ENCODE measurements at regions not wholly inside any gene's neighbourhood (a gene's known extent, or its start where the extent isn't known, plus 50 kb on each side); places are given as distances from the start of the nearest gene placed in this dataset.

GRCh38 chr22:47591709-47592108 is 829.3 kb downstream of the TBC1D22A start:
- Mint-ChIP-seq H3K27me3 (peaks cover 6% of the 10 kb centered on the region), H3K27ac (no peak overlapping the region), H3K4me1 (no peaks in the 10 kb centered on the region), H3K9me3 (ENCODE audit: insufficient read depth) (no peaks in the 10 kb centered on the region), H3K4me3 (no peak overlapping the region)
- H3K27ac ChIP-seq (ENCODE audit: low read length in 2 of 2): no peak overlapping the region
- no peak overlapping the region for H3K9ac ChIP-seq (ENCODE audit: low read length)
- WGBS (ENCODE audit: insufficient coverage): 71% methylated on average over 13 of the region's 16 CpGs
- H3K4me3 ChIP-seq (ENCODE audit: control extremely low read depth in 1 of 5, extremely low read depth in 1 of 5, insufficient read depth in 1 of 5, low read depth in 2 of 5, low read length in 4 of 5): no peak overlapping the region
- ChIA-PET POLR2A (no interaction called here), CTCF (no interaction called here)
- H3K9me3 ChIP-seq (ENCODE audit: control extremely low read depth in 1 of 3, control insufficient read depth in 2 of 3, insufficient read depth in 1 of 3, low read length in 2 of 3): peaks cover 0 to 18% (median 0%) of the 10 kb centered on the region in 3 donors
- no peaks in the 10 kb centered on the region for H3K27me3 ChIP-seq (replicated peaks in 1 of 4; ENCODE audit: control extremely low read depth in 1 of 4, control insufficient read depth in 3 of 4, insufficient read depth in 4 of 4, low read length in 3 of 4)
- H2AFZ ChIP-seq (ENCODE audit: insufficient read depth, low read depth, low read length, poor library complexity, severe bottlenecking): no peak overlapping the region
- H4K20me1 ChIP-seq (ENCODE audit: control insufficient read depth, insufficient read depth, low read length, poor library complexity, severe bottlenecking): no peaks in the 10 kb centered on the region
- no peak for TF ChIP-seq CTCF (IDR thresholded peaks at IDR 0.05)
- TF ChIP-seq EZH2 (IDR thresholded peaks at IDR 0.05; ENCODE audit: borderline replicate concordance, insufficient read depth, low read depth, low read length, poor library complexity, severe bottlenecking): no peak
- intact Hi-C loops (cut with micrococcal nuclease): no loop called here
- H3K4me1 ChIP-seq (ENCODE audit: control insufficient read depth in 2 of 2, insufficient read depth in 2 of 2, low read length in 2 of 2): no peaks in the 10 kb centered on the region
- DNase-seq (no peak), ATAC-seq (ENCODE audit: low read depth) (no peak)
- no peak overlapping the region for H3K4me2 ChIP-seq (replicated peaks; ENCODE audit: low read depth, low read length, poor library complexity, severe bottlenecking)
- no peaks in the 10 kb centered on the region for H3K36me3 ChIP-seq (replicated peaks in 1 of 2; ENCODE audit: control extremely low read depth in 1 of 2, control insufficient read depth in 1 of 2, extremely low read depth in 1 of 2, insufficient read depth in 2 of 2, low read length in 1 of 2)
- H3K79me2 ChIP-seq (ENCODE audit: control insufficient read depth, insufficient read depth, low read length): no peaks in the 10 kb centered on the region

GRCh38 chr22:47591016-47591415 is 828.6 kb downstream of the TBC1D22A start:
- H3K4me2 ChIP-seq (replicated peaks; ENCODE audit: low read depth, low read length, poor library complexity, severe bottlenecking): no peak overlapping the region
- POLR2A ChIA-PET: no interaction called here
- H4K20me1 ChIP-seq (ENCODE audit: control insufficient read depth, insufficient read depth, low read length, poor library complexity, severe bottlenecking): no peaks in the 10 kb centered on the region
- H2AFZ ChIP-seq (ENCODE audit: insufficient read depth, low read depth, low read length, poor library complexity, severe bottlenecking): no peak overlapping the region
- Mint-ChIP-seq H3K9me3 (ENCODE audit: insufficient read depth) (no peaks in the 10 kb centered on the region), H3K27me3 (peaks cover 6% of the 10 kb centered on the region), H3K27ac (no peak overlapping the region), H3K4me3 (no peak overlapping the region), H3K4me1 (no peaks in the 10 kb centered on the region)
- no peaks in the 10 kb centered on the region for H3K36me3 ChIP-seq (replicated peaks in 1 of 2; ENCODE audit: control extremely low read depth in 1 of 2, control insufficient read depth in 1 of 2, extremely low read depth in 1 of 2, insufficient read depth in 2 of 2, low read length in 1 of 2)
- H3K9ac ChIP-seq (ENCODE audit: low read length): no peak overlapping the region
- intact Hi-C loops (cut with micrococcal nuclease): no loop called here
- DNase-seq: no peak
- no peaks in the 10 kb centered on the region for H3K27me3 ChIP-seq (replicated peaks in 1 of 4; ENCODE audit: control extremely low read depth in 1 of 4, control insufficient read depth in 3 of 4, insufficient read depth in 4 of 4, low read length in 3 of 4)
- H3K79me2 ChIP-seq (ENCODE audit: control insufficient read depth, insufficient read depth, low read length): no peaks in the 10 kb centered on the region
- H3K9me3 ChIP-seq (ENCODE audit: control extremely low read depth in 1 of 3, control insufficient read depth in 2 of 3, insufficient read depth in 1 of 3, low read length in 2 of 3): peaks cover 0 to 14% (median 0%) of the 10 kb centered on the region in 3 donors
- CTCF ChIA-PET: no interaction called here
- H3K4me3 ChIP-seq (ENCODE audit: control extremely low read depth in 1 of 5, extremely low read depth in 1 of 5, insufficient read depth in 1 of 5, low read depth in 2 of 5, low read length in 4 of 5): no peak overlapping the region
- H3K4me1 ChIP-seq (ENCODE audit: control insufficient read depth in 2 of 2, insufficient read depth in 2 of 2, low read length in 2 of 2): no peaks in the 10 kb centered on the region
- ATAC-seq (ENCODE audit: low read depth): no peak
- WGBS (ENCODE audit: insufficient coverage): 88% methylated on average over 7 of the region's 7 CpGs
- TF ChIP-seq EZH2 (IDR thresholded peaks at IDR 0.05; ENCODE audit: borderline replicate concordance, insufficient read depth, low read depth, low read length, poor library complexity, severe bottlenecking) (no peak), CTCF (IDR thresholded peaks at IDR 0.05) (no peak)
- H3K27ac ChIP-seq (ENCODE audit: low read length in 2 of 2): no peak overlapping the region
